IMR-90 (cell line): ENCODE measurements at regions not wholly inside any gene's neighbourhood (a gene's known extent, or its start where the extent isn't known, plus 50 kb on each side); places are given as distances from the start of the nearest gene placed in this dataset.

Experiments
- BHLHE40 ChIP-seq: fragments of 150-350 bp; IDR thresholded peaks from 2 replicates; pipeline ENCODE4 v1.6.1; 2016; ENCODE audit warnings: mild to moderate bottlenecking, low read depth, low read length
- CEBPB ChIP-seq: IDR thresholded peaks from 2 replicates; pipeline ENCODE4 v1.6.1; 2012; ENCODE audit warnings: low read depth, low read length, improper control_type of control experiment
- CTCF ChIP-seq: conservative IDR thresholded peaks from 2 replicates; pipeline ENCODE4 v1.5.1; 2012; ENCODE audit warnings: mild to moderate bottlenecking, low read depth, low read length, improper control_type of control experiment
- ELK1 ChIP-seq: fragments of 150-350 bp; IDR thresholded peaks from 2 replicates; pipeline ENCODE4 v1.6.1; 2016; ENCODE audit warnings: low read depth, mild to moderate bottlenecking, low read length, moderate library complexity, borderline replicate concordance
- MAFK ChIP-seq: IDR thresholded peaks from 2 replicates; pipeline ENCODE4 v1.6.1; 2012; ENCODE audit warnings: low read depth, low read length, improper control_type of control experiment
- MAZ ChIP-seq: IDR thresholded peaks from 2 replicates; pipeline ENCODE4 v1.6.1; 2012; ENCODE audit warnings: low read depth, mild to moderate bottlenecking, low read length, improper control_type of control experiment, moderate library complexity, borderline replicate concordance
- MXI1 ChIP-seq: IDR thresholded peaks from 2 replicates; pipeline ENCODE4 v1.6.1; 2012; ENCODE audit warnings: low read depth, mild to moderate bottlenecking, low read length, moderate library complexity, borderline replicate concordance
- POLR2A ChIP-seq: IDR thresholded peaks from 2 replicates; pipeline ENCODE4 v1.6.1; 2012; ENCODE audit warnings: mild to moderate bottlenecking, low read depth, low read length
- RAD21 ChIP-seq: IDR thresholded peaks from 2 replicates; pipeline ENCODE4 v1.6.1; 2012; ENCODE audit warnings: low read length, improper control_type of control experiment
- RCOR1 ChIP-seq: IDR thresholded peaks from 2 replicates; pipeline ENCODE4 v1.6.1; 2012; ENCODE audit warnings: mild to moderate bottlenecking, low read length, improper control_type of control experiment; ENCODE audit not compliant: insufficient replicate concordance
- RFX5 ChIP-seq: IDR thresholded peaks from 2 replicates; pipeline ENCODE4 v1.8.0; 2012; ENCODE audit warnings: low read depth, mild to moderate bottlenecking, low read length, moderate library complexity
- SMC3 ChIP-seq: fragments of 150-350 bp; IDR thresholded peaks from 2 replicates; pipeline ENCODE4 v1.6.1; 2016; ENCODE audit warnings: low read depth, mild to moderate bottlenecking, antibody characterized with exemption, low read length, moderate library complexity
- USF2 ChIP-seq: fragments of 150-350 bp; IDR thresholded peaks from 2 replicates; pipeline ENCODE4 v1.6.1; 2017; ENCODE audit warnings: mild to moderate bottlenecking, antibody characterized with exemption, low read length, low read depth

GRCh38 chr1:87620807-87621206 is 292.1 kb downstream of the LMO4 start:
- TF ChIP-seq MAZ (no peak), CTCF (no peak), SMC3 (no peak), POLR2A (no peak), RFX5 (no peak), ELK1 (no peak), BHLHE40 (no peak), USF2 (no peak), RAD21 (no peak), CEBPB (peak; percentile 74), RCOR1 (no peak), MXI1 (no peak), MAFK (no peak)
